ENCODE measurements at regions not wholly inside any gene's neighbourhood (a gene's known extent, or its start where the extent isn't known, plus 50 kb on each side); places are given as distances from the start of the nearest gene placed in this dataset.

GRCh38 chr14:73780896-73781295, 66.7 kb upstream of the PNMA1 start:
- DNase-seq: no peak

- DNase-seq: peak; percentile 15
These were observed 66.2 kb upstream of the PNMA1 start for GRCh38 chr14:73780391-73780790.

- no peak for DNase-seq
These were observed 64.6 kb upstream of the PNMA1 start for GRCh38 chr14:73778736-73779135.

GRCh38 chr14:73777420-73777819, 63.2 kb upstream of the PNMA1 start:
- no peak for DNase-seq

- DNase-seq: no peak
These were observed 62.0 kb upstream of the PNMA1 start for GRCh38 chr14:73776194-73776537.

- no peak for DNase-seq
These were observed 61.4 kb upstream of the PNMA1 start for GRCh38 chr14:73775339-73776193.

GRCh38 chr14:73774671-73775070, 60.5 kb upstream of the PNMA1 start:
- DNase-seq: no peak

GRCh38 chr14:73774241-73774570, 60.0 kb upstream of the PNMA1 start:
- no peak for DNase-seq

- no peak for DNase-seq
These were observed 59.5 kb upstream of the PNMA1 start for GRCh38 chr14:73773441-73774240.

GRCh38 chr14:73771848-73772638, 57.9 kb upstream of the PNMA1 start:
- DNase-seq: peak; percentile 88

- no peak for DNase-seq
These were observed 57.0 kb upstream of the PNMA1 start for GRCh38 chr14:73770977-73771847.

GRCh38 chr14:73768107-73768506, 53.9 kb upstream of the PNMA1 start:
- DNase-seq: no peak

- DNase-seq: no peak
These were observed 50.5 kb upstream of the PNMA1 start for GRCh38 chr14:73764406-73765280.
